NCI-H748 (cell line): ENCODE measurements at regions not wholly inside any gene's neighbourhood (a gene's known extent, or its start where the extent isn't known, plus 50 kb on each side); places are given as distances from the start of the nearest gene placed in this dataset.
A peak's percentile ranks its signal among the peaks of the same experiment; 100 is the strongest.

Source experiments
- DNase-seq: peaks from one replicate; lab custom pipeline; 2025; ENCODE audit not compliant: unreplicated experiment; lab: John Stamatoyannopoulos, UW

DNA sequence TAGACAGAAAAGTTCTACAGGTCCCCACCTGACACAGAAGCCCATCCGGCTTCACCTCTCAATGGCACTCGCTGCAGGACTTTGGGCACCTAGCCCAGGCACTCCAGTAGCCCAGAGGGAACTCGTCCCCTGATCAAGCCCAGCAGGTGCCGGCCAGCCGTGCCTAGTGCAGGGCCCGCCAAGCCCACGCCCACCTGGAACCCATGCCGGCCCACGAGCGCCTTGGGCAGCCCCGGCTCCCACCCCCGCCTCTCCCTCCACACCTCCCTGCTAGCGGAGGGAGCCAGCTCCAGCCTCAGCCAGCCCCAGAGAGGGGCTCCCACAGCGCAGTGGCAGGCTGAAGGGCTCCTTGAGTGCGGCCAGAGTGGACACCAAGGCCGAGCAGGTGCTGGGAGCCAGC is 268.8 kb downstream of the SLITRK1 start:
- DNase-seq = no peak

- no peak for DNase-seq
Measured at GRCh38 chr13:83601539-83601938, 280.7 kb downstream of the SLITRK1 start.

DNA sequence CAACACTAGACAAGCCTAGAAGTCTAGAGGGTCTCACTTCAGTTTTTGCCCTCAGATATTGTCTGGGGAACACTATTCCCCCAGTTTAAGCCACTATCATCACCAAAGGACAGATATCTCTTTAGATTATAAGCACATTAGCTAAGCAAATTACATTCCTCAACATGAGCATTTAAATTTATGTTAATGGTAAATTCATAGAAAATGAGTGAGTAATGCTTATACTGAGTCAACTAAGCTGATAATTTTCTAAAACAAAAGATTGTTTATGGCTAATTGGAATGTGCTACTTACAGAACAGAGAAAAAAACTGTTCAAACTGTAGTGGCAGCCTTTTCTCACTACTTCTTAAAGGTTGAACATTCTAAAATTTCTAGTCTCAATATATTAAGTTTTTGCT is 290.2 kb downstream of the SLITRK1 start:
- no peak for DNase-seq

GRCh38 chr13:83589814-83590213 is 292.5 kb downstream of the SLITRK1 start:
- no peak for DNase-seq

DNA sequence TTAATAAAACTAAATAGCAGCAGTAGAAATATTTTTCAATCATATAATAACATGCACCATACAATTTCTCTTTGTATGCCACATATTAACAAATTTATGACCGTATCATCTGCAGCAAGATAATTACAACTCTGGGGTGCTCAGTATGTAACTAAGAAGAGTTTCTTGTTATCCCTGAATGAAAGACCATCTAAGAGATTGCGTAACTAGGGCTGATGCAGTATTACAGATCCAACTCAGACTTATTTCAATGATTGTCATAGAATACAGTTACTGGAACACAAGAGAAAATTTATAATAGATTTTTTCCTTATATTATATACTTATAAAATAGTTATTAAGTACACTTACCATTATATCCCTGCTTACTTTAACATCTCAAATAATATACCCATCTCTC is 305.1 kb downstream of the SLITRK1 start:
- no peak for DNase-seq

DNA sequence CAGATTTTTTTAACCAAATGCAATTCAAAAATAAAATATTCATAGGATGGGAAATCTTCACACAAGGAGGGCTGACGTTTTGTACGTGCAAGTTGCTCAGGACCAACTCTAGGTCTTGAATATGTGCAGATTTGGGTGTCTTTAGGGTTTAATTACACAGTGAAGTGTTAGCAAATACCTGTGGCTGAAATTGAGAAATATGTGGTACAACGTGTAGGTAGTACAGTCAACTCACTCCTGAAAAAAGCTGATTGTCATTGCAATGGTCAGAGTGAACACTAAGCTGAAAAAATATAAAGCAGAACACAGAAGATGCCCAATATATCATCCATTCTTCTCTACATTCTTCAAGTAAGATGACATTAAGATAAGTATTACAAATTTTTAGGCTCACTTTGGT is 314.3 kb downstream of the SLITRK1 start:
- peak; percentile 39 for DNase-seq

DNA sequence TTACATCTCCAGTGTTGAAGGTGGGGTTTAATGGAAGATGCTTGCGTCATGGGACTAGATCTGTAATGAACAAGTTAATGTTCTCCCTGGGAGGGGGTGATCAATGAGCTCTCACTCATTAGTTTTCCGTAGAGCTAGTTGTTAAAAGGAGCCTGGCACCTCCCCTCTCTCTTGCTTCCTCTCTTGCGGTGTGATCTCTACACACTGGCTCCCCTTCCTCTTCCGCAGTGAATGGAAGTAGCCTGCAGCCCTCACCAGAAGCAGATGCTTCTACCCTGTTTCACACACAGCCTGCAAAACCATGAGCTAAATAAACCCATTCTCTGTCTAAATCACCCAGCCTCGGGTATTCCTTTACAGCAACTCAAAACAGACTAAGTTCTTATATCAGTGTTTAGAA is 318.8 kb downstream of the SLITRK1 start:
- no peak for DNase-seq

- no peak for DNase-seq
Measured at GRCh38 chr13:83557845-83558244, 324.4 kb downstream of the SLITRK1 start.

GRCh38 chr13:83549671-83550070 is 332.6 kb downstream of the SLITRK1 start:
- DNase-seq = peak; percentile 23

DNA sequence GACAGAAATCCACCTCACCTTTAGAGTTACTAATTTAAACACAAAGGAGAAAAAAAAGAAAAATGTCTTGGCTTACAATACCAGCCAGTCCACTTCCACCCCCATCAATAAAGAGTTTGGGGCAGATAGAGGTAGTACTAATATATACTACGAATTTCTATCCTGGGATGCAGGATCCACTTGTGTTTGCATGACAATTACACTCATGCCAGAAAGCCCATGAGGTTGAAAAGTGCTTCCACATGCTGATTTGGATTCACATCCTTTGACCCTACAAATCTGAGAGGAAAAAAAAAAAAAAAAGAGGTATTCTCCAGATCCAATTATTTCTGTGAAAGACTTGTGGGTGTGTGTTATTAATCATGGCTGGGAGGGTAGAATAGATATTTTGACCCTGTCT is 335.2 kb downstream of the SLITRK1 start:
- no peak for DNase-seq

GRCh38 chr13:83546476-83546875 is 335.8 kb downstream of the SLITRK1 start:
- DNase-seq = no peak

GRCh38 chr13:83538636-83539035 is 343.6 kb downstream of the SLITRK1 start:
- DNase-seq = no peak

- DNase-seq = no peak
Measured at GRCh38 chr13:83536941-83537340, 345.3 kb downstream of the SLITRK1 start.

DNA sequence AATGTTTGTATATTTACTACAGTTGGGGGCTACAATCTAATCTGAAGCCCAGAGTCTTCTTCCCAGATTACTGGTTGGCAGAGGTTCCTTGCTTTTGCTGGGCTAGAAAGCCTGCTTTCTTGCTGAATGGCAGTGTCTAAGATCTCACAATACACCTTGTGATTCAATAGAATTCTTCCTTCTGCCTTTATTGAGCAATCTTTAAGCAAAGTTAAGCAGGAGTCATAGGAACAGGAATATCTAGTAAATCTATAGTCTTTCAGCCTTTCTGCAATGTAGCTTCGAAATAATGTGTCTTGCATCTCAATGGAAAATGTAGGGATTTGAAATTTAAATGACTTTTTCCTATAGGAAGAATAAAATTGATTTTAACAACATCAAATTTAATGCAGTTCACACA is 346.1 kb downstream of the SLITRK1 start:
- DNase-seq = no peak

GRCh38 chr13:83532809-83533208 is 349.5 kb downstream of the SLITRK1 start:
- DNase-seq = no peak

- DNase-seq = no peak
Measured at GRCh38 chr13:83531022-83531421, 351.3 kb downstream of the SLITRK1 start.

DNA sequence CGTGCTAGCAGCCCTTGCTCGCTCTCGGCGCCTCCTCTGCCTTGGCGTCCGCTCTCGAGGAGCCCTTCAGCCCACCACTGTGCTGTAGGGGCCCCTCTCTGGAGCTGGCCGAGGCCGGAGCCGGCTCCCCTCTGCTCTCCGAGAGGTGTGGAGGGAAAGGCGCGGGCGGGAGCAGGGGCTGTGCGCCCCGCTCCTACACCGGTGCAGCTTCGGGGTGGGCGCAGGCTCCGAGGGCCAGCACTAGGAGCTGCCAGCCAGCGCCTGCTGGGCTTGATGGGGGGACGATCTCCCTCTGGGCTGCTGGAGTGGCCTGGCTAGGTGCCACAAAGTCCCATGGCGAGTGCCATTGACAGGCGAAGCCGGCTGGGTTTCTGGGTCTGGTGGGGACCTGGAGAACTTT is 365.5 kb downstream of the SLITRK1 start:
- no peak for DNase-seq

DNA sequence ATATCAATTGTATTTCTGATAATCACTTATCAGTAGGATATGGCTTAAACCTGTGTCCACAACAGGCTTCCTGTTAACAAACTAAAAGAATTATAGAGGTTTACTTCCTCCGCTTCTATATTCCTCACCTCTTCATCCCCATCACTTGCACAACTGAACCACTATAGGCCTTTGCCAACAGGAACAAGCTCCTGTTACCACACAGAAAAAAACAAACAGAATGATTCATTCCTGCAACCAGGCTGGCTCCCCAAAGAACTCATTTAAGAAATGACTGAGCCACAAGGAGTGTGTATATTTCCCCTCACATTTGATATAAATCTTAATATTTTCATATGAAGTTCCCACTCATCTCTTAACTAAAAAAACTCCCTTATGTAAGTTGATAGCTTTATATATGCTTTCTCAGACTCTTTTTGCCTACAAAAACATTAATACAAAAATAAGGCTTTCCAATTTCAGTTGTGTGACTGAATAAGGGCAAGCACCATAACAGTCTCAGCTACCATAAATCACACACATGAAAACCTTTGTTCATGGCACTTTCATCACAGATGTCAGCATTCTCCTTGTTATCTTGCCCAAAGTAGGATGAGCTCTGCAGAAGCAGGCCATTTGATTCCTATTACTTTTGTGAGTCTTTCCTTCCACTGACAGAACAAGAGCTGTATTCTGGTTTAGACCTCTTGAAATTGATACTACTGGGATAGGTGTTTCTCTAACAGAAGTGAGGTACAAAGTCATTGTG is 366.8 kb downstream of the SLITRK1 start:
- DNase-seq = no peak

DNA sequence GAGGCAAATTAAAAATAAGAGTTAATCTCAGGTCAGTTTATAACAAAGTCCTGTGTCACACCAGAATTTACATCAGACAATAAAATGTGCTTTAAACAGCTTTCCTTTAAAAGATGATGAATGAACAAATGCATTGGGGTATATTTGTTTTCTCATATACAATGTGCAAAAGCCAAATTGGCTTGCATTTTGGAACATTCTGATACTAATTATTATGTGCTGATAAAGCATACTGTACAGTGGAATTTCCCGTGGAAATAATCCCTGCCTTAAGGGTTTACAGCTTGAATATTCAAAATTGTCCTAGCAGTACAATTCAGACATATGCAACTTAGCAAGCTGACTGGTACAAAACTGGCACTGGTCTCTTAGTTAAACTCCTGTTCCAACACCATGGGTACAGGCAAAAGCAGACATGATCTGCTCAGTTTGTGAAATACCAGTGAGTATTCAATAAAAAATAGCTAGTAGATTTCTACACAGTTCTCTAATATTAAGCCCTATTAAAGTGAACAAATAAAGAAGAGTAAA is 373.4 kb downstream of the SLITRK1 start:
- no peak for DNase-seq

GRCh38 chr13:83503424-83503823 is 378.9 kb downstream of the SLITRK1 start:
- DNase-seq = no peak

DNA sequence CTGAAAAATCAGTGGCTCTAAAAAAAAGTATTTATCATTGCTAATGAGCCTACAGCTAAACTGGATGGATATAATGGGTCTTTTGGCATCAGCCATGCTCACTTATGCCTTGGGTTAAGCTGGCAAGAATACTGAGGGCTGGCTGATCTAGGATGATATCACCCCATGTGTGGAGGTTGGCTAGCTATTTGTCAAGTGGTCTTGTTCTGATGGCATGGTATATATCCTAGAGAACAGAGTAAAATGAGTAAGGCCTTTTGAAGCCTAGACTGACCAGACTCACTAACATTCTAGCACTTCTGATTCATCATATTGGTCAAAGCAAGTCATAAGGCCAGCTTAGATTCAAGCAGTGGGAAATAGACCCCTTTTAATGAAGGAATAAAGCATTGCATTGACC is 383.0 kb downstream of the SLITRK1 start:
- no peak for DNase-seq

DNA sequence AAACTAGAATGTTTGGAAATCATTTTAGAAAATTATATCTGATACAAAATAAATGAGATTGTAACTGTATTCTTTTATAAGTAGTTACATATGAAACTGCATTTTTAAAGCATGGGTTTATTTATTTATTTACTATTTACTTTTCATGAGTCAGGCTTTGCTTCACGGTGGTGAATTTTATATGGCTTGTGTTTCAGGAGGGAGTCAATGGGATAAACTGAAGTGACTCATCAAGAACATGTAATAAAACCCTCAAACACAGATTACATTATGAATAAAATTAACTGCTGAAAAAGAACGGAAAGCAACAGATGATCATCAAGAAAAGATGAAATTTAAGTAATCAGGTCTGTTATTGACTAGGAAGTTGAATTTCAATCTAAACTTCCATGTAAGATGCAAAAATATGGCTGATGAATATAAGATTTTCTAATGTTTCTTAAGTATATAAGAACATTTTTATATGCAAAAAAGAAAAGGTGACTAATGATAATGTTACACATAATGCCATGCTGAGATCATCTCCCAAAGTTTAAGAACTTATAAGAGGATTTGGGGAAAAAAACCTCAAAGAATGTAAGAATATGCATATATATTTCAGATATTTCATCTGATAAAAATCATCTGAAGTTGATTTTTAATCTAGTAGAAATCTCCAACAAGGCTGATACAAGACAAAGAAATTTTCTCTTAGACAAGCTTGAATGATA is 383.6 kb downstream of the SLITRK1 start:
- DNase-seq = no peak
